GM12874 (cell line): ENCODE measurements at regions not wholly inside any gene's neighbourhood (a gene's known extent, or its start where the extent isn't known, plus 50 kb on each side); places are given as distances from the start of the nearest gene placed in this dataset.

ENCODE experiments used
- CTCF ChIP-seq: IDR thresholded peaks from 2 replicates; pipeline ENCODE4 v1.5.1; 2011; ENCODE audit warnings: low read depth, mild to moderate bottlenecking, control low read depth, low read length, moderate library complexity; ENCODE audit not compliant: insufficient read depth

- TF ChIP-seq CTCF = no peak
Measured at GRCh38 chr10:63841761-63842160, 320.6 kb downstream of the REEP3 start.

GRCh38 chr10:63843107-63843506 is 321.9 kb downstream of the REEP3 start:
- no peak for TF ChIP-seq CTCF

- no peak for TF ChIP-seq CTCF
Measured at GRCh38 chr10:63862860-63863259, 341.7 kb downstream of the REEP3 start.

- TF ChIP-seq CTCF = no peak
Measured at GRCh38 chr10:63865210-63865609, 344.0 kb downstream of the REEP3 start.

- TF ChIP-seq CTCF = peak; percentile 82
Measured at GRCh38 chr10:63866075-63866746, 345.0 kb downstream of the REEP3 start.

GRCh38 chr10:63866747-63867140 is 345.5 kb downstream of the REEP3 start:
- 0 out of 2 replicates have a peak, but pooled peaks have one; percentile 6 for TF ChIP-seq CTCF

- no peak for TF ChIP-seq CTCF
Measured at GRCh38 chr10:63878428-63878827, 357.2 kb downstream of the REEP3 start.
